ENCODE measurements at regions not wholly inside any gene's neighbourhood (a gene's known extent, or its start where the extent isn't known, plus 50 kb on each side); places are given as distances from the start of the nearest gene placed in this dataset.

- no peak for DNase-seq (ENCODE audit: low read depth)
- Histone ChIP-seq H3K36me3 (ENCODE audit: control insufficient read depth, insufficient read depth, low read length) (no peaks in the 10 kb centered on the region), H3K27me3 (ENCODE audit: control insufficient read depth, insufficient read depth, low read length) (no peaks in the 10 kb centered on the region), H3K4me3 (ENCODE audit: low read depth, low read length) (no peak overlapping the region)
- CTCF ChIA-PET: interaction anchor here (1.2 to 1.3 kb wide), 2 partner anchors 17 to 20 kb away, joined by 3 to 5 read pairs; no protein-coding TSS in a partner anchor
- POLR2A ChIA-PET: no interaction called here
- no peak for TF ChIP-seq CTCF (IDR thresholded peaks at IDR 0.05; ENCODE audit: insufficient read depth, low read depth, low read length)
These were observed 150.7 kb upstream of the DYNLRB2 start for GRCh38 chr16:80390046-80390445.

- CTCF ChIA-PET: interaction anchor here (1.2 kb wide), 1 partner anchor 16 kb away, joined by 3 read pairs; no protein-coding TSS in a partner anchor
- POLR2A ChIA-PET: no interaction called here
These were observed 151.5 kb upstream of the DYNLRB2 start for GRCh38 chr16:80389338-80389737.

GRCh38 chr16:80387318-80387921 is 153.4 kb upstream of the DYNLRB2 start:
- Histone ChIP-seq H3K27me3 (ENCODE audit: control insufficient read depth, insufficient read depth, low read length) (no peaks in the 10 kb centered on the region), H3K4me3 (ENCODE audit: low read depth, low read length) (no peak overlapping the region), H3K36me3 (ENCODE audit: control insufficient read depth, insufficient read depth, low read length) (no peaks in the 10 kb centered on the region)
- TF ChIP-seq CTCF (IDR thresholded peaks at IDR 0.05; ENCODE audit: insufficient read depth, low read depth, low read length): no peak
- CTCF ChIA-PET: interaction anchor here (0.7 kb wide), 1 partner anchor 9 kb away, joined by 4 read pairs; no protein-coding TSS in a partner anchor
- DNase-seq (ENCODE audit: low read depth): no peak
- POLR2A ChIA-PET: no interaction called here

More at GRCh38 chr16:80389338-80389737, 151.5 kb upstream of the DYNLRB2 start:
- no peak for DNase-seq (ENCODE audit: low read depth)
- H3K27me3 ChIP-seq (ENCODE audit: control insufficient read depth, insufficient read depth, low read length): no peaks in the 10 kb centered on the region
- no peak for TF ChIP-seq CTCF (IDR thresholded peaks at IDR 0.05; ENCODE audit: insufficient read depth, low read depth, low read length)
- no peak overlapping the region for H3K4me3 ChIP-seq (ENCODE audit: low read depth, low read length)
- H3K36me3 ChIP-seq (ENCODE audit: control insufficient read depth, insufficient read depth, low read length): no peaks in the 10 kb centered on the region

- H3K4me3 ChIP-seq (ENCODE audit: low read depth, low read length): no peak overlapping the region
- no peak for DNase-seq (ENCODE audit: low read depth)
- ChIA-PET POLR2A (no interaction called here), CTCF (no interaction called here)
- no peak for TF ChIP-seq CTCF (IDR thresholded peaks at IDR 0.05; ENCODE audit: insufficient read depth, low read depth, low read length)
- no peaks in the 10 kb centered on the region for H3K36me3 ChIP-seq (ENCODE audit: control insufficient read depth, insufficient read depth, low read length)
- H3K27me3 ChIP-seq (ENCODE audit: control insufficient read depth, insufficient read depth, low read length): no peaks in the 10 kb centered on the region
These were observed 155.9 kb upstream of the DYNLRB2 start for GRCh38 chr16:80384862-80385261.

GRCh38 chr16:80380514-80380913 is 160.3 kb upstream of the DYNLRB2 start:
- ChIA-PET POLR2A (no interaction called here), CTCF (interaction anchor here (1.0 kb wide), 1 partner anchor 930 kb away, joined by 4 read pairs; no protein-coding TSS in a partner anchor)
- H3K27me3 ChIP-seq (ENCODE audit: control insufficient read depth, insufficient read depth, low read length): no peaks in the 10 kb centered on the region
- H3K4me3 ChIP-seq (ENCODE audit: low read depth, low read length): no peak overlapping the region
- TF ChIP-seq CTCF (IDR thresholded peaks at IDR 0.05; ENCODE audit: insufficient read depth, low read depth, low read length): no peak
- no peaks in the 10 kb centered on the region for H3K36me3 ChIP-seq (ENCODE audit: control insufficient read depth, insufficient read depth, low read length)
- DNase-seq (ENCODE audit: low read depth): no peak

All from BJ (cell line).